ENCODE measurements at regions not wholly inside any gene's neighbourhood (a gene's known extent, or its start where the extent isn't known, plus 50 kb on each side); places are given as distances from the start of the nearest gene placed in this dataset.

- TF ChIP-seq ZHX1 (conservative IDR thresholded peaks at IDR 0.05; ENCODE audit: low read length) (no peak), ZNF586 (CRISPR knock-in tag; conservative IDR thresholded peaks at IDR 0.05) (no peak)
Observed at GRCh38 chr6:149217466-149217888, 100.0 kb upstream of the TAB2 start (continued).

DNA sequence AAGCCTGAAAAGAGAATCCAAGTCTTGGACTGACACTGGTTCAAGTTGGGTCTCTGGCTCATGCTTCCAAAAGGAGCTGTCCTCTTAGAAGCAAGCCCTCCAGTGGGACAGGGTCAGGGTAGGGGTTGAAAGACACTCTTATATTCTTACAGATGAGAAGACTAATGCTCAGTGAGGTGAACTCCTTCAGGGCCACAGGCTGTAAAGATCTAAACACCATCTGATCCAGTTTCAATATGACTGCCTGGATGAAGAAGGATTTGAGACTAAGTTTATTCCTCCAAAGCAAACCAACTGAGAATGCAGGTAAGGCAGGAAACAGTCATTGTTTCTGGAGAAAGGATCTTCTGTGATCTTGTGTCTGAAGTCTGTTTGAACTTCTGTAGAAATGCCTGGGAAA, 99.0 kb upstream of the TAB2 start:
- in situ Hi-C loops (cut with MboI) (no loop called here), intact Hi-C loops (cut with micrococcal nuclease) (no loop called here)
- no peak overlapping the region for H2AFZ ChIP-seq (ENCODE audit: low read depth, low read length)
- no peak for FAIRE-seq
- no peak overlapping the region for H3K4me2 ChIP-seq (ENCODE audit: insufficient read depth, low read length)
- no peaks in the 10 kb centered on the region for H3K9me1 ChIP-seq (ENCODE audit: control insufficient read depth, insufficient read depth, low read length)
- H4K20me1 ChIP-seq (replicated peaks; ENCODE audit: control insufficient read depth, insufficient read depth, low read length), result no peaks in the 10 kb centered on the region
- BruUV-seq (replicated peaks), result no TSS peak
- ChIA-PET POLR2A (interaction anchor here (0.5 kb wide), 1 partner anchor 238 kb away, joined by 3 read pairs; no protein-coding TSS in a partner anchor), CTCF (ENCODE audit: low intra/inter-chr PET ratio) (no interaction called here)
- H3K27me3 ChIP-seq (ENCODE audit: control insufficient read depth in 2 of 2, insufficient read depth in 2 of 2, low read length in 2 of 2), result peaks cover 3 to 7% of the 10 kb centered on the region in 2 experiments; a peak in 3 of 5 replicates
- H3K4me3 ChIP-seq, result no peak overlapping the region
- no peaks in the 10 kb centered on the region for H3K9me3 ChIP-seq (replicated peaks; ENCODE audit: control insufficient read depth, insufficient read depth, low read depth, low read length)
- no peak for DNase-seq (ENCODE audit: extremely low read depth in 1 of 4, low spot score in 3 of 4)
- H3K36me3 ChIP-seq (ENCODE audit: control insufficient read depth, insufficient read depth, low read length), result no peaks in the 10 kb centered on the region
- TF ChIP-seq RAD51 (IDR thresholded peaks at IDR 0.05; ENCODE audit: borderline replicate concordance, low read depth) (no peak), ZNF551 (CRISPR knock-in tag; IDR thresholded peaks at IDR 0.05) (no peak), RNF219 (CRISPR knock-in tag; IDR thresholded peaks at IDR 0.05) (no peak), SMAD2 (IDR thresholded peaks at IDR 0.05; ENCODE audit: low read depth, low read length) (no peak)
- H3K79me2 ChIP-seq (ENCODE audit: control insufficient read depth, insufficient read depth, low read length), result no peaks in the 10 kb centered on the region
- no peak overlapping the region for H3K27ac ChIP-seq (ENCODE audit: extremely low read depth, low read depth, low read length)
- H3K9ac ChIP-seq (ENCODE audit: insufficient read depth in 1 of 2, low read depth in 2 of 2, low read length in 2 of 2), result no peak overlapping the region
- no peaks in the 10 kb centered on the region for H3K4me1 ChIP-seq (replicated peaks in 1 of 2; ENCODE audit: control insufficient read depth in 2 of 2, insufficient read depth in 2 of 2, low read length in 2 of 2)
- ATAC-seq, result no peak
